ENCODE measurements at regions not wholly inside any gene's neighbourhood (a gene's known extent, or its start where the extent isn't known, plus 50 kb on each side); places are given as distances from the start of the nearest gene placed in this dataset.
"Not testable (repeated sequence)": the region's sequence is repeated elsewhere in the genome, so short reads cannot be mapped to it uniquely, and the experiment has no call there.

- DNase-seq: no peak
Observed at GRCh38 chr1:228945885-228946284, 210.6 kb downstream of the RHOU start.

- DNase-seq: not testable (repeated sequence)
Observed at GRCh38 chr1:228949617-228950016, 214.3 kb downstream of the RHOU start.

DNA sequence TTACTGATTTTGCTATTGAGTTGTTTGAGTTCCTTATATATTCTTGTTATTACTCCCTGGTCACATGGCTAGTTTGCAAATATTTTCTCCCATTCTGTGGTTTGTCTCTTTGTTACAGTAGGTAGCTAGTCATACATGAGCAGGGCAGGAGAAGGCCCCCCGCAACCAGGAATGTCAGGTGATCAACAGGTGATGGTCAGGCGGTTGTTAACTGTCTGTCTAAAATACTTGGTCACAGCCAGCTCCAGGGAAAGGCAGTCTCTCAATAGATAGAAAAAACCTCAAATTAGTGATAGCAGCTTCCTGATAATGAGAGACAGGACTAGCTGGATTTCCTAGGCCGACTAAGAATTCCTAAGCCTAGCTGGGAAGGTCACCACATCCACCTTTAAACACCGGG, 217.9 kb downstream of the RHOU start:
- DNase-seq: no peak

DNA sequence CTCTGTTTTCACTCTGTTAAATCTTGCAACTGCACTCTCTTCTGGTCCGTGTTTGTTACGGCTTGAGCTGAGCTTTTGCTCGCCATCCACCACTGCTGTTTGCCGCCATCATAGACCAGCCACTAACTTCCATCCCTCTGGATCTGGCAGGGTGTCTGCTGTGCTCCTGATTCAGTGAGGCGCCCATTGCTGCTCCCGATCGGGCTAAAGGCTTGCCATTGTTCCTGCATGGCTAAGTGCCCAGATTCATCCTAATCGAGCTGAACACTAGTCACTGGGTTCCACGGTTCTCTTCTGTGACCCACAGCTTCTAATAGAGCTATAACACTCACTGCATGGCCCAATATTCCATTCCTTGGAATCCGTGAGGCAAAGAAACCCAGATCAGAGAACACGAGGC, 218.5 kb downstream of the RHOU start:
- not testable (repeated sequence) for DNase-seq

DNA sequence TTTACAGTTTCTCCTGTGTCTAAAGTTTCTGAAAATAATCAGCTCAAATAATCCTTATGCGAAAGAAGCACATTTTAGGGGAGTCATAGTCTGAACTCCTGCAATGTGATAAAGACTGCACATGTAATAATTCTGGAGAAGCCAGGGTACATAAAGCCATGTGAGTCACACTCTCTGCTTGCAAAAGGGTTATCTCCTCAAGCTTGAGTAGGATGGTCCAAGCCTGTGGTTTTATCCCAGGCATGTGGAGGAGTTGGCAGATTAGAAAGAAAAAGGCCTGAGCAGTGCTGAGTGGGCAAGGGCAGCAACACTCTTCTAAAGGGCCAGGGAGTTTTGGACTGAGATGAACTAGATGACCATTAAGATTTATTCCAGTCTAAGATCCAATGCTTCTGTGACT, 220.4 kb downstream of the RHOU start:
- no peak for DNase-seq

DNA sequence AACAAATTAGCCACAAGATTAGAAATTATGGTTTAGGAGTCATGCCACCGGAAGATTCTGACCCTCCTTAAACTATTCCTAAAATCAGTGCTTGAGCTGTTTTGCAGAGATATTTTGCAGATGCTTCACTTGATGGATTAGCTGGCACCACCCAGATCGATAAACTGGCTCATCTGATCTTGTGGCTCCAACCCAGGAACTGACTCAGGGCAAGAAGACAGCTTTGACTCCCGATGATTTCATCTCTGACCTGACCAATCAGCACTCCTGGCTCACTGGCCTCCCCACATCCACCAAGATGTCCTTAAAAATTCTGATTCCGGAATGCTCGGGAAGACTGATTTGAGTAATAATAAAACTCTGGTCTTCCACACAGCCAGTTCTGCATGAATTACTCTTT, 221.6 kb downstream of the RHOU start:
- no peak for DNase-seq

DNA sequence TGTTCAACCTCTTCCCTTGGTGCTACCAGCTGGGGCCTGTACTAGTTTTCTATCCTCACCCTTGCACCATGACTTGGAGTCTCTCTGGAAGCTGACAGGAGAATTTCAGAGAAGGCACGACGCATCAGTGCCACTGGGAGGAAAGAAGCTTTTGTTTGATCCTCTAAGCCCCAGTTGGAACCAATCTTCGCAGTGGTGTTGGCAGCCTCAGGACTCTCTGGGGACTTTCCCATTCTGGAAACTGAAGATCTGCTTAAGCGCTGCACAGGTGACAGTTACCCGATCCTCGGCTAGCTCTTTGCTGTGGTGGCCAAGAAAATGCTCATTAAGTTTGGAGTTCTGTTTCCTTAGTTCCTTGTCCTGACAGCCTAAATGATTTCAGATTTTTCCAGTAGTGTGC, 222.3 kb downstream of the RHOU start:
- no peak for DNase-seq

- no peak for DNase-seq
Observed at GRCh38 chr1:228958121-228958520, 222.8 kb downstream of the RHOU start.

DNA sequence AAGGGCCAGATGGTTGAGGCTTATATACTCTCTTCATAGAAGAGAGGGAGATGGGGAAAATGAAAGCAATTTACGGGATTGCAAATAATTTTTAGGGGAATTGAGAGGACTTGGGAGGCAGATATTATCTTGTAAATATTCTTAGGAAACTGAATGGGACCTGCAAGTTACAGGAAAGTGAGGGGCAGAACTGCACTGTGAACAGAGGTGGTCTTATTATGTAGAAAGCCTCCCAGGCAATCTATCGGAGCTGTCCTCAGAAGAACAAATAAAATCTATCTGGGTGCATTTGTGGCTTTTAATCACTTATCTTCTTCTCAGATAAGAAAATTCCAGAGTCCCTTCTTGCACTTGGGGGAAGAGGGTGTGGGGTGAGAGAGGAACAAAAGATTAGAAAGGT, 223.5 kb downstream of the RHOU start:
- no peak for DNase-seq

GRCh38 chr1:228960705-228961104, 225.4 kb downstream of the RHOU start:
- DNase-seq: no peak

- DNase-seq: no peak
Observed at GRCh38 chr1:228961511-228961910, 226.2 kb downstream of the RHOU start.

GRCh38 chr1:228963795-228964177, 228.5 kb downstream of the RHOU start:
- DNase-seq: no peak

- no peak for DNase-seq
Observed at GRCh38 chr1:228964178-228965089, 229.2 kb downstream of the RHOU start.

DNA sequence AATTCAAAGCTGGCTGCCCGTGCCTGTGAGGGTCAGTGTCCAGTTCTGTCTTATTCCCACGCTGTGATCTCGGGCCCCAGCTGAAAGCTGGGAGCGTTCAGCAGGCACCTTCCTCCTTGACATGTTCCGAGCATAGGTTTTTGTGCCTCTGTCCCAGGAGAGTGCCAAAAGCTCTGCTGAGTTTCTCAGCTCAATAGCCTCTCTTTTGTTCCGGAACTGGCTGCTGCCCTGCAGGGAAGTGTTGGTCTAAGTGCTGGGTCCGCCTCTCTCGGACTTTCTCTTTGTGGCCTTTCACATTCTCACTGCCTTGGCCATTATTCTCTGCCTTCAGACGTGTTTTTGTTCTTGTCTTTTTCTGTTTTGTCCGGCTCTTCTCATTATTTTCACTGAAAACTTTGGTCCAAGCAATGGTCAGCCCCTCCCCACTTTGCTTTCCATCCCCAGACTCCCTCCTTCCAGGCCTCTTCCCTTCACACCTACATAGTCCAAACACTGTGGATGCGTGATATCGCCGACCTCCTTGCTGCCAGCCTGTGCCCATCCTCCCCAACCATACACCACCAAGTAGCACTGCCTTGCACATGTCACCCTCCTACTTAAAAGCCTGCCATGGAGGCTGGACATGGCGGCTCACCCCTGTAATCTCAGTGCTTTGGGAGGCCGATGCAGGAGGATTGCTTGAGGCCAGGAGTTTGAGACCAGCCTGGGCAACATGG, 233.8 kb downstream of the RHOU start:
- no peak for DNase-seq

- DNase-seq: no peak
Observed at GRCh38 chr1:228969953-228970800, 234.9 kb downstream of the RHOU start.

GRCh38 chr1:228972576-228972975, 237.3 kb downstream of the RHOU start:
- no peak for DNase-seq

DNA sequence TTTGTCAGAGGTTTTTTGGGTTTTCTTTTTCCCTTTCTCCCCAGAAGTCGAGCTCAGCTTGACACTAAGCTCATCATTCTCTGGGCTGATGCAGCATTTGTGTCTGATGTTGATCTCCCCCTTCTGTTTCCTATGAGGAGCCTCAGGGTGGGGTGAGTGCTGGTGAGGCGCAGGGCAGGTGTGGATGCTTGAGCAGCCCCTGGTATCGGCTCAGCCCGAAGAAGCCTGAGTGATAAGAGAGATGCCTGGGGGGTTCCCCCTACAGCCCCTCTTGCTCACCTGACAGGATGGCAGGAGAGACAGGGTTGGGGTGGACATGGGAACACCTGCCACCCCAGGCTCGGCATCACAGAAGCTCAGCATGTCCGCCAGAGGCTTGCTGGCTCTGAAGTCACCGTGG, 239.0 kb downstream of the RHOU start:
- DNase-seq: no peak

DNA sequence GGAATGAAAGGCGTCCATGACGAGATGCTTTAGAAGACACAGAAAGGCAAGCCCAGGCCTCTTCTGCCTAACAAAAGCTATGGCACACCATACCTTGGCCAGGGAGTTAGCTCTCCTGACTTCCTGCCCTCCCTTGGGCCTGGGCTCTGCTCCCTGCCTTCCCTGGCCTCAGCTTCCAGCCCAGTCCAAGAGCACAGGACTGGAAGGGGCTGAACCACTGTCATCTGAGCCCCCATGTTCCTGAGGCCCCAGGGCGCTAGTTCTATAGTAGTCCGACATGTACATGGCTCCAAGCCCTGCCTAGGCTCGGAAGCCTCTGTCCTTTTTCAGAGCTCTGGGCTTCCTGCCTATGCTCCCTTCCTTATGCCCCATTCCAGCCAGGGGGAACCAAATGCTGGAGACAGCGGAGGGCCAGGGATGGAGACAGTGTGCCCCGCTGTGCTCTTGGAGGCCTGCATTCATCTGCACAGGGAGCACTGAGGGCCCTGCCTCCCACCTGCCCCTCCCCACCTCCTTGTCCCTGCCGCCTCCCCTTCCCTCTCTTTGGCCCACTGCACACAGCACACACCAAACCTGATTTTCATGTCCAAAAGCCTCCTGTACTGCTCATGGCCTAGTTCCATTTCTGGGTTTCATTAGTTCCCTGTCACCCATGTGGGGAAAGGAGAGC, 240.1 kb downstream of the RHOU start:
- no peak for DNase-seq

- DNase-seq: no peak
Observed at GRCh38 chr1:228976316-228976715, 241.0 kb downstream of the RHOU start.

DNA sequence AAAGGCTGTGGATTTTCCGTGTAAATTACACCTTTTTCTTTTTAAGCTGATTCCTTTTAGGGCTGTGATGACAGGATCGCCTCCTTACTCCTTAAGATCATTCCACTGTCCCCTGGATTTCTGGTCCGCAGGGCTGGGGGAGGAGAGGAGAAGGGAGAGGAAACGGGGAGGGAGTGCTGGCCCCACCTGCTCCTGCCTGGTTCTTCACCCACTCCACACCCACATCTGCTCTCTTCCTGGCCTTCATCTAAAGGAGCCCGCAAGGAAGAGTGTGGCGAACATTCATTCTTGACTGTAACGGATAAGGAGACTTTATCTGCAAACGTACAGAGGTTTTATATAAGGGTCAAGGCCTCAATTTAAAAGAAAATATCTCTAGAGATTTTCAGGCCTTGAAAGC, 242.0 kb downstream of the RHOU start:
- no peak for DNase-seq

DNA sequence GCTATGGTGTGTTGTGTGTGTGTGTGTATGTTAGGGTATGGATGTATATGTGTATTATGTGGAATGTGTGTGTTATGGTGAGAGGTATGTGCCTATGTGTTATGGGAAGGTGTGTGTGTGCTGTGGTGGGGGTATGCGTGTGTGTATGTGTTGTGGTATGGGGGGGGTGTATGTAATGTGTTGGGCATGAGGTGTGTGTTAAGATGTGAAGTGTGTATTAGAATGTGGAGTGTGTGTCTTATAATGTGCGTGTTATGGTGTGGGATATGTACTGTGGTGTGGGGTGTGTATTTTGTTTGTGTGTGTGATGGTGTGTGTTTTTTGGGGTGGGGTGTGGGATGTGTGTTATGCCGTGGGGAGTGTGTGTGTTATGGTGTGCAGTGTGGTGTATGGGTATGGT, 242.5 kb downstream of the RHOU start:
- no peak for DNase-seq

- DNase-seq: no peak
Observed at GRCh38 chr1:228978484-228979324, 243.4 kb downstream of the RHOU start.

Data from NCI-H510A treated with DMSO at 0.1 percent for 48 hours (cell line).